Heart right ventricle (tissue), 16 donors: ENCODE measurements at regions not wholly inside any gene's neighbourhood (a gene's known extent, or its start where the extent isn't known, plus 50 kb on each side); places are given as distances from the start of the nearest gene placed in this dataset.

Experiments
- ATAC-seq, 8 donors: fragments of 200-7000 bp; cut with Tn5 transposase; one replicate each; pipeline ENCODE4 v1.9.1; 2020; ENCODE audit warnings: mild to moderate bottlenecking in 8 of 8, moderate library complexity in 8 of 8, moderate number of reproducible peaks in 1 of 8
- DNase-seq, 2 donors: peaks; one replicate each; pipeline ENCODE4 v3.0.0-alpha.2; 2020
- H3K27ac ChIP-seq, 10 donors: fragments of 200-600 bp; sonication (generic) in 2 of 10; one replicate each; pipeline versions ENCODE4 v1.5.0 to v1.8.0; 2020 to 2022; ENCODE audit warnings: mild to moderate bottlenecking in 3 of 10
- H3K27me3 ChIP-seq, 7 donors: fragments of 200-600 bp; one replicate each; pipeline ENCODE4 v1.8.0; 2021 to 2022; ENCODE audit warnings: mild to moderate bottlenecking in 2 of 7
- H3K36me3 ChIP-seq, 9 donors: fragments of 200-600 bp; sonication (generic) in 1 of 9; one replicate each; pipeline versions ENCODE4 v1.5.0 to v1.8.0; 2020 to 2022; ENCODE audit warnings: mild to moderate bottlenecking in 2 of 9
- H3K4me1 ChIP-seq, 9 donors: fragments of 200-600 bp; sonication (generic) in 1 of 9; one replicate each; pipeline versions ENCODE4 v1.5.0 to v1.8.0; 2020 to 2022; ENCODE audit warnings: mild to moderate bottlenecking in 4 of 9
- H3K4me3 ChIP-seq, 10 donors: fragments of 200-600 bp; sonication (generic) in 2 of 10; one replicate each; pipeline versions ENCODE4 v1.5.0 to v1.8.0; 2020 to 2022; ENCODE audit warnings: mild to moderate bottlenecking in 7 of 10, moderate library complexity in 2 of 10
- H3K9me3 ChIP-seq, 11 donors: fragments of 200-600 bp in 10 of 11; sonication (generic) in 2 of 11; one replicate each; pipeline versions ENCODE4 v1.5.0 to v1.8.0; 2013 to 2022; ENCODE audit warnings: mild to moderate bottlenecking in 2 of 11, control low read depth in 1 of 11, moderate library complexity in 1 of 11
- WGBS, 2 donors: extraction: QIAGEN DNeasy Blood & Tissue Kit; methylation state at CpG; one replicate each; pipeline ENCODE4 v1.1.7; 2013; ENCODE audit warnings: inconsistent platforms in 1 of 2; 5-methylcytosine and 5-hydroxymethylcytosine counted together
- intact Hi-C, 10 donors: fragments of 100-400 bp; cut with DNase I; formaldehyde crosslinking; loops; one replicate each; pipeline versions ENCODE4 v1.11.1 to v1.14.2; 2022
- TF ChIP-seq, protein P1 (sequence below), 9 donors: fragments of 200-600 bp; sonication (generic) in 2 of 9; IDR thresholded peaks; one replicate each; pipeline versions ENCODE4 v1.5.0 to v1.8.0; 2021 to 2022; ENCODE audit warnings: antibody characterized with exemption in 9 of 9, mild to moderate bottlenecking in 5 of 9, moderate library complexity in 1 of 9
- donor health status: Arrhythmogenic right ventricular cardiomyopathy.
- donor health status: ischemic (EF 13 %, LVEDD 7.1; RV severe dilation, severe dysfunction).
- donor health status: healthy with polysubstance abuse.
- donor health status: DM: no; HTN: yes; CAD: no.
- donor health status: DM: no; HTN: no; CAD: no.
- donor health status: ischemic (EF 25% LVEDD 6.9; RV normal size, moderate dysfunction).
- donor health status: ischemic (EF 25% LVEDD 5.7; RV mildly dilated, moderate dysfunction).
- donor health status: healthy.
- donor health status: DM: yes; HTN: yes; CAD: no.
- donor health status: Ischemic cardiomyopathy.
- donor health status: ischemic (EF 35%, LVEDD 5.7; RV mildly dilated, moderate dysfunction).
- donor health status: nonischemic (EF 11% LVEDD 7.7; RV severe dilation, severe dysfunction).
- donor health status: DM: yes; HTN: yes; CAD: no.
- donor health status: PGD.
- donor health status: ischemic (EF 29% LVEDD 5.4; RV normal size, mild dysfunction).
- donor health status: nonischemic (EF 23%, LVEDD 6.1; RV moderate dilation, normal function).

- Histone ChIP-seq H3K4me3 (no peak overlapping the region), H3K27me3 (no peaks in the 10 kb centered on the region), H3K9me3 (peaks cover 0 to 5% (median 0%) of the 10 kb centered on the region in 11 donors), H3K4me1 (no peaks in the 10 kb centered on the region), H3K36me3 (no peaks in the 10 kb centered on the region), H3K27ac (no peak overlapping the region)
- DNase-seq: no peak
- no peak for ATAC-seq
- intact Hi-C loops: no loop called here
- 55 to 64% methylated on average over 1 of the region's 1 CpG for WGBS, 2 donors
- TF ChIP-seq, protein P1, sequence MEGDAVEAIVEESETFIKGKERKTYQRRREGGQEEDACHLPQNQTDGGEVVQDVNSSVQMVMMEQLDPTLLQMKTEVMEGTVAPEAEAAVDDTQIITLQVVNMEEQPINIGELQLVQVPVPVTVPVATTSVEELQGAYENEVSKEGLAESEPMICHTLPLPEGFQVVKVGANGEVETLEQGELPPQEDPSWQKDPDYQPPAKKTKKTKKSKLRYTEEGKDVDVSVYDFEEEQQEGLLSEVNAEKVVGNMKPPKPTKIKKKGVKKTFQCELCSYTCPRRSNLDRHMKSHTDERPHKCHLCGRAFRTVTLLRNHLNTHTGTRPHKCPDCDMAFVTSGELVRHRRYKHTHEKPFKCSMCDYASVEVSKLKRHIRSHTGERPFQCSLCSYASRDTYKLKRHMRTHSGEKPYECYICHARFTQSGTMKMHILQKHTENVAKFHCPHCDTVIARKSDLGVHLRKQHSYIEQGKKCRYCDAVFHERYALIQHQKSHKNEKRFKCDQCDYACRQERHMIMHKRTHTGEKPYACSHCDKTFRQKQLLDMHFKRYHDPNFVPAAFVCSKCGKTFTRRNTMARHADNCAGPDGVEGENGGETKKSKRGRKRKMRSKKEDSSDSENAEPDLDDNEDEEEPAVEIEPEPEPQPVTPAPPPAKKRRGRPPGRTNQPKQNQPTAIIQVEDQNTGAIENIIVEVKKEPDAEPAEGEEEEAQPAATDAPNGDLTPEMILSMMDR (IDR thresholded peaks at IDR 0.05): no peak
Observed at GRCh38 chr4:120354381-120354780, 287.7 kb upstream of the MAD2L1 start.

DNA sequence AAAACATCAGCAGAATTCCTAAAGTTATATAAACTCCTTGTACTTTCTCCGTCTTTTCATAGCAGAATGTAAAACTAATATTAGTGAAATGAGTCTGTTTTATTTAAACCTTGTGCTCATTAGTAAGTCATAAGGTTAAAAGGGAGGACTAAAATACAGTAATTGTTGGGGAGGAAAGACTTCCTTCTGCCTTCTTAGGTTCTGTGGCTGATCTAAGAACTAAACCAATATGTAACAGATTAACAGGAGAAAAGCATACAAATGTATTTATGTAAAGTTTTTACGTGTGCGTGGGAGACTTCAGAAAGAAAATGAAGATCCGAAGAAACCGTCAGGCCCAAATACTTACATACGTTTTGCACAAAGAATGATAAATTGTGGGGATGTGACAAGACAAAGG lies 286.6 kb upstream of the MAD2L1 start:
- DNase-seq (no peak), ATAC-seq (no peak)
- intact Hi-C loops: no loop called here
- H3K9me3 ChIP-seq: peaks cover 0 to 5% (median 0%) of the 10 kb centered on the region in 11 donors
- TF ChIP-seq, protein P1 (IDR thresholded peaks at IDR 0.05): no peak
- 85 to 88% methylated on average over 6 of the region's 6 CpGs for WGBS, 2 donors
- H3K4me1 ChIP-seq: no peaks in the 10 kb centered on the region
- H3K4me3 ChIP-seq: no peak overlapping the region
- H3K27ac ChIP-seq: no peak overlapping the region
- no peaks in the 10 kb centered on the region for H3K27me3 ChIP-seq
- no peaks in the 10 kb centered on the region for H3K36me3 ChIP-seq

- Histone ChIP-seq H3K27ac (no peak overlapping the region), H3K36me3 (no peaks in the 10 kb centered on the region), H3K27me3 (no peaks in the 10 kb centered on the region), H3K4me3 (no peak overlapping the region), H3K9me3 (peaks cover 0 to 5% (median 0%) of the 10 kb centered on the region in 11 donors), H3K4me1 (no peaks in the 10 kb centered on the region)
- TF ChIP-seq, protein P1 (IDR thresholded peaks at IDR 0.05): no peak
- ATAC-seq (no peak), DNase-seq (no peak)
- intact Hi-C loops: no loop called here
- 91 to 100% methylated on average over 1 of the region's 1 CpG for WGBS, 2 donors
Observed at GRCh38 chr4:120352739-120353138, 286.1 kb upstream of the MAD2L1 start.

- Histone ChIP-seq H3K27me3 (no peaks in the 10 kb centered on the region), H3K27ac (no peak overlapping the region), H3K4me3 (no peak overlapping the region), H3K4me1 (no peaks in the 10 kb centered on the region), H3K36me3 (no peaks in the 10 kb centered on the region), H3K9me3 (no peaks in the 10 kb centered on the region)
- TF ChIP-seq, protein P1 (IDR thresholded peaks at IDR 0.05): no peak
- intact Hi-C loops: no loop called here
- DNase-seq: no peak
- 92% methylated on average over 1 of the region's 1 CpG for WGBS, 2 donors
- ATAC-seq: no peak
Observed at GRCh38 chr4:120348948-120349347, 282.3 kb upstream of the MAD2L1 start.

- Histone ChIP-seq H3K9me3 (no peaks in the 10 kb centered on the region), H3K27ac (no peak overlapping the region), H3K4me3 (no peak overlapping the region), H3K27me3 (no peaks in the 10 kb centered on the region), H3K36me3 (no peaks in the 10 kb centered on the region), H3K4me1 (no peaks in the 10 kb centered on the region)
- intact Hi-C loops: no loop called here
- ATAC-seq: no peak
- TF ChIP-seq, protein P1 (IDR thresholded peaks at IDR 0.05): no peak
- 24 to 45% methylated on average over 2 of the region's 2 CpGs for WGBS, 2 donors
- DNase-seq: no peak
Observed at GRCh38 chr4:120348521-120348920, 281.9 kb upstream of the MAD2L1 start.
